NB4 (cell line): ENCODE measurements at regions not wholly inside any gene's neighbourhood (a gene's known extent, or its start where the extent isn't known, plus 50 kb on each side); places are given as distances from the start of the nearest gene placed in this dataset.

Source experiments
- MYC ChIP-seq: IDR thresholded peaks from 2 replicates; pipeline ENCODE4 v1.6.1; 2011; ENCODE audit warnings: low read depth, low read length
- POLR2A ChIP-seq: IDR thresholded peaks from 2 replicates; pipeline ENCODE4 v1.6.1; 2011; ENCODE audit warnings: mild to moderate bottlenecking; ENCODE audit not compliant: insufficient read length; ENCODE audit errors: extremely low read depth
- TF ChIP-seq, protein P1 (sequence below): IDR thresholded peaks from one replicate; pipeline ENCODE4 v1.5.1; 2012; ENCODE audit warnings: low read depth, low read length
- TF ChIP-seq, protein P2 (sequence below): IDR thresholded peaks from 2 replicates; pipeline ENCODE4 v1.6.1; 2011; ENCODE audit warnings: low read depth, low read length

DNA sequence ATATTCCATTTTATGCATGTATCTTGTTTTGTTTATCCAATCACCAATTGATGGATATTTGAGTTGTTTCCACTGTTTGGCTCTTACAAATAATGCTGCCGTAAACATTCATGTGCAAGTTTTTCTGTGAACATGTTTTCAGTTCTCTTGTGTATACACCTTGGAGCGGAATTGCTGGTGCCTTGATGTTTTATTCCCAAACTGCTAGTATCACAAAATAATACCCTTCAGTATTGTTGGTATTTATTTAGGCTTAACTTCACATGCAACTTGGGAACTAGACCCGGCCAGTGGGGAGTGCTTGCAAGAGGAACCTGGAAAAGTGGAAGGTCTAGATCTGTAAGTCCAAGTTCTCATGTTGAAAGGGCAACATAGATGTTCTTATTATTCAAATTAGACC, 115.9 kb downstream of the CRYAA start:
- TF ChIP-seq, protein P1, sequence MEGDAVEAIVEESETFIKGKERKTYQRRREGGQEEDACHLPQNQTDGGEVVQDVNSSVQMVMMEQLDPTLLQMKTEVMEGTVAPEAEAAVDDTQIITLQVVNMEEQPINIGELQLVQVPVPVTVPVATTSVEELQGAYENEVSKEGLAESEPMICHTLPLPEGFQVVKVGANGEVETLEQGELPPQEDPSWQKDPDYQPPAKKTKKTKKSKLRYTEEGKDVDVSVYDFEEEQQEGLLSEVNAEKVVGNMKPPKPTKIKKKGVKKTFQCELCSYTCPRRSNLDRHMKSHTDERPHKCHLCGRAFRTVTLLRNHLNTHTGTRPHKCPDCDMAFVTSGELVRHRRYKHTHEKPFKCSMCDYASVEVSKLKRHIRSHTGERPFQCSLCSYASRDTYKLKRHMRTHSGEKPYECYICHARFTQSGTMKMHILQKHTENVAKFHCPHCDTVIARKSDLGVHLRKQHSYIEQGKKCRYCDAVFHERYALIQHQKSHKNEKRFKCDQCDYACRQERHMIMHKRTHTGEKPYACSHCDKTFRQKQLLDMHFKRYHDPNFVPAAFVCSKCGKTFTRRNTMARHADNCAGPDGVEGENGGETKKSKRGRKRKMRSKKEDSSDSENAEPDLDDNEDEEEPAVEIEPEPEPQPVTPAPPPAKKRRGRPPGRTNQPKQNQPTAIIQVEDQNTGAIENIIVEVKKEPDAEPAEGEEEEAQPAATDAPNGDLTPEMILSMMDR: no peak
- TF ChIP-seq POLR2A (no peak), MYC (no peak)
- TF ChIP-seq, protein P2, sequence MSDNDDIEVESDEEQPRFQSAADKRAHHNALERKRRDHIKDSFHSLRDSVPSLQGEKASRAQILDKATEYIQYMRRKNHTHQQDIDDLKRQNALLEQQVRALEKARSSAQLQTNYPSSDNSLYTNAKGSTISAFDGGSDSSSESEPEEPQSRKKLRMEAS: no peak
